HG02884 (cell line): ENCODE measurements at regions not wholly inside any gene's neighbourhood (a gene's known extent, or its start where the extent isn't known, plus 50 kb on each side); places are given as distances from the start of the nearest gene placed in this dataset.

Experiments
- ATAC-seq: cut with Tn5 transposase; IDR thresholded peaks from one replicate; pipeline ENCODE4 v1.9.1; 2021; ENCODE audit warnings: mild to moderate bottlenecking, moderate library complexity; ENCODE audit not compliant: unreplicated experiment

- no peak for ATAC-seq
These were observed 157.6 kb upstream of the PLXNA4 start for GRCh38 chr7:132733860-132734259.

GRCh38 chr7:132732321-132732865 lies 156.1 kb upstream of the PLXNA4 start:
- no peak for ATAC-seq

GRCh38 chr7:132730105-132730504 lies 153.8 kb upstream of the PLXNA4 start:
- no peak for ATAC-seq

GRCh38 chr7:132723506-132724081 lies 147.3 kb upstream of the PLXNA4 start:
- no peak for ATAC-seq

- ATAC-seq, result no peak
These were observed 144.6 kb upstream of the PLXNA4 start for GRCh38 chr7:132720835-132721234.

- no peak for ATAC-seq
These were observed 137.6 kb upstream of the PLXNA4 start for GRCh38 chr7:132713893-132714292.

- ATAC-seq, result no peak
These were observed 133.8 kb upstream of the PLXNA4 start for GRCh38 chr7:132709971-132710567.

- ATAC-seq, result no peak
These were observed 132.2 kb upstream of the PLXNA4 start for GRCh38 chr7:132708470-132708869.

- no peak for ATAC-seq
These were observed 128.9 kb upstream of the PLXNA4 start for GRCh38 chr7:132705146-132705545.

GRCh38 chr7:132703742-132704141 lies 127.5 kb upstream of the PLXNA4 start:
- no peak for ATAC-seq

- ATAC-seq, result no peak
These were observed 120.7 kb upstream of the PLXNA4 start for GRCh38 chr7:132697003-132697402.

GRCh38 chr7:132696332-132696731 lies 120.1 kb upstream of the PLXNA4 start:
- no peak for ATAC-seq

GRCh38 chr7:132691201-132691600 lies 114.9 kb upstream of the PLXNA4 start:
- no peak for ATAC-seq

GRCh38 chr7:132690174-132690573 lies 113.9 kb upstream of the PLXNA4 start:
- ATAC-seq, result no peak

- no peak for ATAC-seq
These were observed 111.7 kb upstream of the PLXNA4 start for GRCh38 chr7:132687981-132688383.

- no peak for ATAC-seq
These were observed 110.7 kb upstream of the PLXNA4 start for GRCh38 chr7:132687016-132687415.

GRCh38 chr7:132685277-132685676 lies 109.0 kb upstream of the PLXNA4 start:
- ATAC-seq, result no peak

- ATAC-seq, result no peak
These were observed 107.8 kb upstream of the PLXNA4 start for GRCh38 chr7:132683896-132684690.

GRCh38 chr7:132681951-132682350 lies 105.7 kb upstream of the PLXNA4 start:
- no peak for ATAC-seq

- ATAC-seq, result no peak
These were observed 104.3 kb upstream of the PLXNA4 start for GRCh38 chr7:132680590-132680989.

- ATAC-seq, result no peak
These were observed 102.4 kb upstream of the PLXNA4 start for GRCh38 chr7:132678656-132679055.

- ATAC-seq, result no peak
These were observed 101.6 kb upstream of the PLXNA4 start for GRCh38 chr7:132677918-132678317.
